IMR-90 (cell line): ENCODE measurements at regions not wholly inside any gene's neighbourhood (a gene's known extent, or its start where the extent isn't known, plus 50 kb on each side); places are given as distances from the start of the nearest gene placed in this dataset.
A peak's percentile ranks its signal among the peaks of the same experiment; 100 is the strongest.

Source experiments
- ATAC-seq: fragments of 200-7000 bp; cut with Tn5 transposase; 2 replicates; pipeline ENCODE4 v1.9.1; 2020; ENCODE audit warnings: low read depth, mild to moderate bottlenecking, moderate library complexity
- BruUV-seq: library from RNA; stranded (reverse); fragments of 400-500 nt; replicated peaks from 2 replicates; lab custom pipeline; 2021; lab: Mats Ljungman, UMichigan
- CTCF ChIA-PET: fragments of 300-600 bp; formaldehyde crosslinking; extraction: SDS; loops from one replicate; lab custom pipeline; 2021; ENCODE audit warnings: antibody characterized with exemption; lab: Yijun Ruan, JAX
- POLR2A ChIA-PET: fragments of 300-600 bp; sonication (Branson Sonifier 250); formaldehyde crosslinking; loops from one replicate; lab custom pipeline; 2022; ENCODE audit warnings: antibody characterized with exemption; ENCODE audit not compliant: unreplicated experiment; lab: Charles Lee
- DNase-seq: peaks from one replicate; pipeline ENCODE4 v3.0.0; 2013
- H2AFZ ChIP-seq: replicated peaks from 2 replicates; pipeline ENCODE3; 2013; ENCODE audit warnings: low read length, mild to moderate bottlenecking; ENCODE audit not compliant: poor library complexity
- H2AK5ac ChIP-seq: 2 replicates; pipeline ENCODE4 v1.6.1; 2013; ENCODE audit warnings: low read depth, low read length, inconsistent platforms
- H2AK9ac ChIP-seq: replicated peaks from 2 replicates; pipeline ENCODE3; 2013; ENCODE audit warnings: mild to moderate bottlenecking, low read depth, low read length, moderate library complexity; ENCODE audit not compliant: poor library complexity
- H2BK120ac ChIP-seq: 2 replicates; pipeline ENCODE4 v1.6.1; 2013; ENCODE audit warnings: low read depth, low read length, inconsistent platforms
- H2BK15ac ChIP-seq: 3 replicates; pipeline ENCODE4 v1.6.1; 2013; ENCODE audit warnings: low read depth, low read length, inconsistent platforms
- H2BK20ac ChIP-seq: 2 replicates; pipeline ENCODE4 v1.6.1; 2013; ENCODE audit warnings: low read depth, mild to moderate bottlenecking, inconsistent platforms, low read length, moderate library complexity
- H2BK5ac ChIP-seq: 2 replicates; pipeline ENCODE4 v1.6.1; 2013; ENCODE audit warnings: mild to moderate bottlenecking, low read depth, low read length, inconsistent platforms; ENCODE audit not compliant: poor library complexity, severe bottlenecking
- H3K14ac ChIP-seq: replicated peaks from 2 replicates; pipeline ENCODE4 v1.6.1; 2013; ENCODE audit warnings: low read depth, low read length, inconsistent platforms
- H3K18ac ChIP-seq: 2 replicates; pipeline ENCODE4 v1.6.1; 2013; ENCODE audit warnings: low read depth, low read length, control low read depth
- H3K23ac ChIP-seq: 2 replicates; pipeline ENCODE4 v1.6.1; 2013; ENCODE audit warnings: low read depth, low read length, inconsistent platforms
- H3K27ac ChIP-seq: 2 replicates; pipeline ENCODE4 v1.5.1; 2013; ENCODE audit warnings: mild to moderate bottlenecking, control low read depth, low read length; ENCODE audit not compliant: insufficient read depth
- H3K27me3 ChIP-seq: 2 replicates; pipeline ENCODE4 v1.6.1; 2013; ENCODE audit warnings: low read length; ENCODE audit not compliant: control insufficient read depth, insufficient read depth
- H3K36me3 ChIP-seq: 2 replicates; pipeline ENCODE4 v1.6.1; 2013; ENCODE audit warnings: low read length, mixed read lengths; ENCODE audit not compliant: control insufficient read depth, insufficient read depth
- H3K4ac ChIP-seq: 2 replicates; pipeline ENCODE4 v1.6.1; 2013; ENCODE audit warnings: low read depth, low read length, inconsistent platforms
- H3K4me1 ChIP-seq: 2 replicates; pipeline ENCODE4 v1.6.1; 2013; ENCODE audit warnings: low read length, mixed read lengths; ENCODE audit not compliant: control insufficient read depth, insufficient read depth
- H3K4me2 ChIP-seq: 2 replicates; pipeline ENCODE4 v1.6.1; 2013; ENCODE audit warnings: low read depth, mild to moderate bottlenecking, control low read depth, low read length, moderate library complexity
- H3K4me3 ChIP-seq: 2 replicates; pipeline ENCODE4 v1.5.1; 2013; ENCODE audit warnings: low read depth, mild to moderate bottlenecking, control low read depth, low read length, moderate library complexity; ENCODE audit not compliant: insufficient read depth
- H3K56ac ChIP-seq: 2 replicates; pipeline ENCODE4 v1.6.1; 2013; ENCODE audit warnings: low read length, inconsistent platforms; ENCODE audit not compliant: insufficient read depth; ENCODE audit errors: extremely low read depth
- H3K79me1 ChIP-seq, 2 experiments: 2 replicates each; pipeline ENCODE4 v1.6.1; 2013; ENCODE audit warnings: low read length in 2 of 2, inconsistent platforms in 1 of 2, low read depth in 1 of 2
- H3K9ac ChIP-seq: 2 replicates; pipeline ENCODE4 v1.6.1; 2013; ENCODE audit warnings: low read depth, low read length, control low read depth
- H3K9me1 ChIP-seq: 2 replicates; pipeline ENCODE4 v1.6.1; 2013; ENCODE audit warnings: low read length, inconsistent platforms; ENCODE audit not compliant: insufficient read depth
- H3K9me3 ChIP-seq: 2 replicates; pipeline ENCODE4 v1.6.1; 2013; ENCODE audit warnings: low read length; ENCODE audit not compliant: control insufficient read depth, insufficient read depth
- H4K20me1 ChIP-seq: 2 replicates; pipeline ENCODE4 v1.6.1; 2013; ENCODE audit warnings: low read length, inconsistent platforms; ENCODE audit not compliant: insufficient read depth
- H4K5ac ChIP-seq: 2 replicates; pipeline ENCODE4 v1.6.1; 2013; ENCODE audit warnings: mild to moderate bottlenecking, low read depth, low read length, control low read depth
- H4K8ac ChIP-seq, 2 experiments: 2 replicates each; pipeline ENCODE4 v1.6.1; 2013; ENCODE audit warnings: low read depth in 2 of 2, low read length in 2 of 2, control low read depth in 1 of 2, inconsistent platforms in 1 of 2
- H4K91ac ChIP-seq: 2 replicates; pipeline ENCODE4 v1.6.1; 2013; ENCODE audit warnings: low read depth, low read length, inconsistent platforms; ENCODE audit not compliant: insufficient read depth
- CHD1 ChIP-seq: IDR thresholded peaks from 2 replicates; pipeline ENCODE4 v1.6.1; 2012; ENCODE audit warnings: low read depth, low read length, improper control_type of control experiment
- MXI1 ChIP-seq: IDR thresholded peaks from 2 replicates; pipeline ENCODE4 v1.6.1; 2012; ENCODE audit warnings: low read depth, mild to moderate bottlenecking, low read length, moderate library complexity, borderline replicate concordance
- POLR2A ChIP-seq: IDR thresholded peaks from 2 replicates; pipeline ENCODE4 v1.6.1; 2012; ENCODE audit warnings: mild to moderate bottlenecking, low read depth, low read length
- whole genome bisulfite sequencing, 2 experiments: methylation state at CpG; one replicate each; pipeline versions ENCODE4 v1.1.5 to v1.1.7; 2013; ENCODE audit warnings: missing lambda C conversion rate in 2 of 2; ENCODE audit not compliant: insufficient read length in 1 of 2; ENCODE audit errors: extremely low coverage in 2 of 2; 5-methylcytosine and 5-hydroxymethylcytosine counted together
- dilution Hi-C: fragments of 300-500 bp; cut with HindIII; formaldehyde crosslinking; loops from one replicate; pipeline ENCODE4 v1.14.3; 2018; ENCODE audit warnings: low sequenced_read_pairs; ENCODE audit not compliant: unreplicated experiment
- in situ Hi-C: fragments of 300-500 bp; cut with MboI; formaldehyde crosslinking; loops from 3 replicates; pipeline ENCODE4 v1.14.3; 2019; ENCODE audit warnings: low sequenced_read_pairs, inconsistent platforms, mixed read lengths
- intact Hi-C: fragments of 100-400 bp; cut with micrococcal nuclease; formaldehyde crosslinking; loops from 2 replicates; pipeline ENCODE4 v1.10.0; 2022

- CTCF ChIA-PET, result interaction anchor here (0.8 to 1.0 kb wide), 2 partner anchors 47 to 56 kb away, joined by 3 read pairs; no protein-coding TSS in a partner anchor
- dilution Hi-C loops (no loop called here), in situ Hi-C loops (no loop called here), intact Hi-C loops (loop anchor here (1.0 to 5.0 kb wide), 2 partner anchors 42 to 281 kb away; no protein-coding TSS in a partner anchor)
- Histone ChIP-seq H3K27ac (peak overlapping the region; percentile 94), H2BK20ac (no peak overlapping the region), H3K4me3 (peak overlapping the region; percentile 78), H3K9me1 (peaks cover 33% of the 10 kb centered on the region), H2AFZ (peak overlapping the region; percentile 79), H3K14ac (peak overlapping the region; percentile 91), H3K56ac (peak overlapping the region; percentile 76), H4K8ac (peak overlapping the region; percentile 4 to 76; a peak in 2 of 4 replicates), H3K18ac (peak overlapping the region; percentile 55), H3K4me1 (peaks cover 42% of the 10 kb centered on the region), H3K9ac (peak overlapping the region; percentile 98), H2AK5ac (peak overlapping the region; percentile 38), H4K20me1 (peaks cover 51% of the 10 kb centered on the region), H2BK120ac (peak overlapping the region; percentile 72), H3K79me1 (peaks cover 12 to 79% of the 10 kb centered on the region in 2 experiments), H3K4me2 (peak overlapping the region; percentile 69), H4K5ac (peak overlapping the region; percentile 42), H3K36me3 (no peaks in the 10 kb centered on the region; the same call in 1 of the 2 replicates), H2BK15ac (0 out of 3 replicates have a peak overlapping the region, but pooled peaks have one; percentile 9), H2BK5ac (peak overlapping the region; percentile 85), H3K4ac (peak overlapping the region; percentile 91), H4K91ac (peak overlapping the region; percentile 90), H3K27me3 (no peaks in the 10 kb centered on the region), H3K9me3 (no peaks in the 10 kb centered on the region), H3K23ac (peak overlapping the region; percentile 98), H2AK9ac (peak overlapping the region; percentile 99)
- TF ChIP-seq CHD1 (0 out of 2 replicates have a peak, but pooled peaks have one; percentile 68), POLR2A (no peak; the same call in 1 of the 2 replicates), MXI1 (no peak)
- POLR2A ChIA-PET, result no interaction called here
- WGBS, 2 experiments, result 1% methylated on average over 19 of the region's 90 CpGs; no CpG with 5 or more reads in 1 of the 2 experiments
- DNase-seq (no peak), ATAC-seq (no peak)
- no TSS peak for BruUV-seq
Observed at GRCh38 chr17:77373299-77374169, 232.8 kb downstream of the SEC14L1 start.
